ENCODE measurements at regions not wholly inside any gene's neighbourhood (a gene's known extent, or its start where the extent isn't known, plus 50 kb on each side); places are given as distances from the start of the nearest gene placed in this dataset.

DNA sequence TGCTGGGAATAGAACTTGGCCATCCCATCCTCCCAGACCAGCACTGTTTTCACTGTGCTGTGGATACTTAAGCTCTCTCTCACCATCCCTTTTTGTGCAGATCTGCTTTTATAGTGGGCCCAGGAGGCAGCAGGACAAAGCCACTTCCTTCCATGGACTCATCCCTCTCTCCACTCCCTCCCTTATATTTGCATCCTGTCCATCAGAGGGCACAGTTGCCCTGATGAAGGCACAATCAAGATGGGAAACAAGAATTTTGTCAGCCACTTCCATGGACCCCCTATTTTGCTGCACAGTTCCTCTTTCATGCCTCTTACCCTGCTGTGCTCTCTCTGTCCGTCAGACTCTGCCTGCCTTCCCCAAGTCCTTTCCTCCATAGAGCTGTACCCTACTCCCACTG lies 338.7 kb downstream of the HRH4 start:
- no peak for DNase-seq

DNA sequence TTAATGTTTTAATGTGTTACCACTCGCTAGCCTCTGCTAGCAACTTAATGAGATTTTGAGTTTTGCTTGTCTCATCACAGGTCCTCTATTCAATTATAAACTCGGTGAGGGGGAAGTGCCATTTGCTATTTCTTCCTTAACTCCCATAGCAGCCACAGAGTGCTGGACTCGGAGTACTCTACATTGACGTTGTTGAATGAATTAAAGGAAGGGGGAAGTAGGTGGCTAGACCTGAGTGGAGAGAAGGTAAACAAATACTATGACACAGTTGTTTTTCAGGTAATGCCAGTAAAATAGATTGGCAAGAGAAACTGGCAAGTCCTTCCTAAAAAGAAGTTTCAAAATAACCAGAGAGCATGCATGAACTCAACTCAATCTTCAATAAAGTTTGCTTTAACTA lies 339.3 kb downstream of the HRH4 start:
- no peak for DNase-seq

DNA sequence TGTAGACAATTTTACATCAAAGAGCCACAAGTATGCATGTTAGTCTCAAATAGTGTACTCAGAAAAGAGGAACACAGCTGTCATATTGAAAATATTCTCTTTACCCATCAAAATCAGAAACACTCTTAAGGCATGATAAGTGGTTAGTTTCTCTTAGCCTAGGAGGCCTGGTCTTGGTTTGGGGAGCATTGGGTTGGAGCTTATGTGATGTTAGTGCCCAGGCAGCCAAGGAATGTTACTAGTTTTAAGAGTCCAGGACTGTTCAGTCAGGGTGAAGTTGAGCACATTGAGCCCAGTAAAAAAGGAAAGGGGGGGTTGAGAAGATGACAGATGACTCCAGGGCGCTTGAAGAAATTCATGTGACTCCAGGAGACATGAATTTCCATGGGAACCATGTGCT lies 340.6 kb downstream of the HRH4 start:
- DNase-seq, result no peak

DNA sequence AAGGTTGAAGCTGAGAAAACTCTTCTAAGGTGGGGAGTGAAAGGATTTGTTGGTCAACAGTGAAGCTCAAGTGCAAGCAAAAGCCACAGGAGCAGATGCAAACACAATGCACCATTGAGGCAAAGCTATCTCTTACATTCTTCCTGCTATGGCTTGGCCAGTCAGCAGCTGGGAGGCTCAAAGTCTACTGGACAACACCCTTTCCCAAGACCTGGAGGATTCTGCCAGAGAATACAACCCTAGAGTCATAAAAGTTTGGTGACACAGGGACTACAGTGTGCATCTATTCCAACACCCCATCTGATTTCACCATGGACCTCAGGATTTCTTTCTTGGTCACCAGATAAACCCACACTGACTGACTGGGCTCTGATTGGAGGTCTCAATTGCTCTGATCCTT lies 342.0 kb downstream of the HRH4 start:
- no peak for DNase-seq

DNA sequence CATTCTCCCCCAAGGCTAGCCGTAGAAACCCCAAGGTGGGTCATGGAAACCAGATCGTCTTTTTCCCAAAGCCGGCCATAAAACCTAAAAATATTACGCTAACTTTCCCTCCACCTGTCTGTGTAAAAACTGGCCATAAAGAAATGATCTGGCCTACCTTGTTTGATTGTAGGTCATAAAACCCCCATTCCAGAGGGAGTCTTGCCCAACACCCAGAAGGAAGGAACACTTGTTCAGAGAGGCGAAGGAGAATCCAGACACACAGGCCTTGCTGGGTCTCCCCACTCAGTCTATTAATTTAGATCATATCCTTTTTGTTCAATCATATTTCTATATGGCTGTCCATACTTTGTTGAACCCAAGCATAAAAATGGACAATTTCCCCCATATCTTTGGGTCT lies 344.7 kb downstream of the HRH4 start:
- no peak for DNase-seq

DNA sequence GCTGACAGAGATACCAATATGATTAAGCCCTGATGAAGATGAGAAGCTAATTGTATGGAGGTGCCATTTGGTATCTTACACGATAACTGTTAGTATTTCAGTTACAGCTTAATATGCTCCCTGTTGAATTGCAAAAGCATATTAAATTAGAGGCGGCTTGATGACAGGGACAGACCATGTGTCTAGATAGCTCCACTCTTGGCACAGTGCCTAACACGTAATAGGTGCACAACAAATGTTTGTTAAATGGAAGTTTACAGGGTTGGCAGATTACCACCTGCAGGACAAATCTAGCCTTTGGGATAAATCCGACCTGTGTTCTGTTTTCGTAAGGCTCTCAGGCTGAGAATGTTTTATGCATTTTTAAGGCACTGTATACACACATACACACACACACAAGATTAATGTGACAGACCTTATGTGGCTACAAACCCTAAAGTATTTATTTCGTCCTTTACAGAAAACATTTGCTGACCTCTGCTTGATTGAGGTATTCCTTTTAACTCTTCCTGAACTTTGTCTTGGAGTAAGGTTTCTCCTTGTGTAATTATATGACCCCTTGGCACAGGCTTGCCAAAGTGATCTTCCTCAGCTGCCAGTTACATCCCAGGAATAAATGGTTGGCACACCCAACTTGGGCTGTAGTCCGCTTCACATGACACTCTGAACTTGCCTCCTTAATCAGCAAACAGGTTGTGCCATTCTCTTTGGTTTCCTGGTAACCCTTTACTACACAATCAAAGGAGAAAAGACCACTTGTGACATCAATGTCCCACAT lies 348.9 kb downstream of the HRH4 start:
- no peak for DNase-seq

DNA sequence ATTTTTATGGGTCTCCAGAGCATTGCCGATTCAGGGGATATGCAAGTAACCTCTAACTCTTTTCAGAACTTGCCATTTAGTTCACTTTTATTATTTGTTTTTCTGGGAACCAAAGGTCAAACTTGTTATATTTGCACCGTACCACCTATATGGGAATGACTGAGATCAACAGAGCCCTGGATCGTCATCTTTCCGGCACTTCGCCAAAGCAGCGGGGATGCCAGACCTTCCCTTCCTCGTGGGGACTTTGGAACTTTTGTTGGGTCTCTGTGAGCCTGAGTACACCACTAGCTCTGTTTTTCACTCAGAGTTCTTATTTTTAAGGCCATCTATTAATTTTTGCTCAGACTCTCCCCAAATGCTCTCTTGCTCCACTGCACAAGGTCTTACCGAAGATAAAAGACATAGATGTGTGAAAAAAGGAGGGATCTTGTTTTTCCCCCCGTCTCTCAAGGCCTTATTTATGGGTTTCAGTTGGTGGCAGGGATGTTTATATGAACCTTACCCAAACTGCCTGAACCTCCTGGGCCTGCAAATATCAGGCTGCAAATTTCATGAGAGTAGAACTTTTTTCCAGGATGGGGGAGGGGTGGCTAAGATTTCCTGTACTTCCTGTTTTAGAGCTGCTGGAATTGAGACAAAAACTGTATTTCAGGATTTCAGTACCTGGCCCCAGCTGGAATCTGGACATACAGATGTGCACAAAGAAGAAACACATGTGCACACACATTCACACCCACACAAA lies 350.3 kb downstream of the HRH4 start:
- no peak for DNase-seq

DNA sequence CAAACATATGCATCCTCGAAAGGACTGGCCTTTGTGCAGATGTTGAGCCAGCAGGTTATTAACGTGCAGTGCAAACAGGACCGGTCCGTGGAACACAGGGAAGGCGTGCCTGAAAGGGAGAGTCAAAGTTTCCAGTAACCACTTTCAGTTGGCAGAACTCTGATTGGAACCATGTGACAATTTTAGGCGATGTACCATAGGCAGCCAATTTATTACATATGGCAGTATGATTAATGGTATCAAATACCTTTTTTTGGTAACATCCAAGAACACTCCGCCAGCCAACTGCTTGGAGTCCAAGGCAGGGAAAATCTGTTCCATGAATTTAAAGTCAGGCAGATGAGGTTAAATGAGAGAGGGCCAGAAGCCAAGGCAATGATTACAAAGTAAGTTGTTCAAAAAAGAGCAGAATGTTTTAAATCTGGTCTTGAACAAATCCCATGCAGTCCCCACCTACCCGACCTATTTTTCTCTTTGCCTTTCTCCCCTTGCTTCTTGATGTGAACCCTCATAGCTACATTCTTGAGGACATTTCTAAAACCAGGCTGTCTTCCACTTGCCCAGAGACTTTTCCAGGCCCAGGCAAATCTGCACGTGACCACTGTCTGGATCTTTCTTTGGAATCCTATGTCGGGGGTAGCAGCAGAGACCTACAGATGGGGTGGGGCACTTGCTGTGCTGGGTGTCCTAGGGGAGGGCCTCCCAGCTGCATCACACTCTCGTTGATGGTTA lies 351.7 kb downstream of the HRH4 start:
- no peak for DNase-seq

DNA sequence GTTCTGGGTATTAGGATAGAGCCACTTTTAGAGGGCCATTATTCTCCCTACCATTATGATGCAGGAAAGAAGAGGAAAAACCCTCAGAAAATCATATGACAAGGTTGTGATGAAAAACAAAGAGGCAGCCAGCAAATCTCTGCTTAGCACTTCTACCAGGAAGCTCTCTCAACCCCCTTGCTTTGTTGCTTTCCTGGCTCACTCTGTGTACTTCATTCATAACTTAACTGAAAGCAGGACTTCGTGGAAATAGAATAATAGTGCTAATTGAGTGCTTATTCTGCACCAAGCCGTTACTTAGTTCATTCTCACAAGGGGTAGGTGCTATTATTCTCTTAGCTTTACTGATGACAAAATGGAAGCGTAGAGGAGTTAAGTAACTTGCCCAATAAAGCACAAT lies 354.1 kb downstream of the HRH4 start:
- no peak for DNase-seq

DNA sequence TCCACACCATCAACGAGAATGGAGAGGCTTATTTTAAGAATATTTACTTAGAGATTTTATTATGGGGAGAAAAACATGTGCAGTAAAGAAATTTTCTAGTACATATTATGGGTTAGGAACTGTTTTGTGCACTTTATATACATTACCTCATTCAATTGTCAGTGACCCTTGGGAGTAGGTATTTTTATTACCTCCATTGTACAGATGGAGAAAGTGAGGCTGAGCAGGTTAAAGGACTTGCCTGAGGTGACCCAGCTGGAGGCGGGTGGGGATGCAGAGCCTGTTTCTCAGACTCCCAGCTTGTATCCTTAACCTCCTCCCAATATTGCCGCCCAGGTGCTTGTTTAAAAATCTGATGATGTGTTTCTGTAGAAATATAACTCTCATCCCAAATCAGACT lies 356.7 kb downstream of the HRH4 start:
- DNase-seq, result no peak

DNA sequence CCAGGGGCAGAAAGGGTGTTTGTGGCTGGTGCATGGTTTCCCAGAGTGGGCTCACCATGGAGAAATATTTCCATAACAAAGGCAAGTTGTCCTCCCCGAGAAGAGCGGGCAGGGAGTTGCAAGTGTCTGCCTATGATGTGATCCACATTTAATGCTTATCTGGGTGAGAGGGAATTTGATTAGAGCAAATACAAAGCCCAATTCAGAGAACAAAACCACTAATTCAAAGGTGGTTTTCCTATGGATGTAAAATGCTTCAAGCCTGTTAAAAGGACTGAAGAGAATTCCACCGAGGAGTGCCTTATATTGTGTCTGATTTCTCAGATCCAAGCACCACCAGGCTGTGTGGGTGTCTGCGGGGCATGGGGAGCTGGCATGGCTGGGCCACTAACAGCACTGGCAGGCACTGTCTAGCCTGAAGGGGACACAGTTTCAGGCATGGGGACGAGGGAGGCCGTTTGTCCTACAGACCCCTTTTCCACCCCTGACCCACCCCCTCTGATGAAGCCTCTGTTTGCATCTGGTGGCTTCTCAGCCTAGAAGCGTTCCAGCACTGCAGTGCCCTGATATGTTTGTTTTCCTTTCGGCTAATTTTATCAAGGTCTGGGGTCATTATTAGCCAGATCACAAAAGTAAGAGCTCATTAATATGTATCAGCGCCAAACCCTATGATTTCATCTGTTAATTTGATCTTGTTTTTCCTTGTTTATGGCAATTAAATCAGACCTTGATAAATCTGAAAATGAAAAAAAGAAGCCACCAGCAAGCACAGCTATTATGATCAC lies 357.3 kb downstream of the HRH4 start:
- no peak for DNase-seq

DNA sequence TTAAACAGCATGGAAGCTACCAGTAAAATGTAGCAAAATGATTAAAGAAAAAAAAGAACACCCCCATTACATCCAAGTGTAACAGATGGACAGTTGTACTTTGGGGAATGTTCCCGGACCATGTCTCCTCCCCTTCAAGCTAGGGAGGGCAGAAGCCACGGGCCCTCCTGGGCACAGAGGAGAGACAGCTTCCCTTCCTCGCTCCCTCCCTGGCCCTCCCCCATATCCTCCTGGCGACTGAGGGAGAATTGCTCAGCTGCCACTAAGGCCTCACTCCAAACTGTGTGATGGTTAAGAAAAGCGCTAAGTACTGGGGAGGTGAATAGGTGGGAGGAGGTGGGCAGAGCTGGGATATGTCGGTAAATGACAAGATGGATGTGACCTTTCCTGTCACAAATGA lies 358.0 kb downstream of the HRH4 start:
- no peak for DNase-seq

DNA sequence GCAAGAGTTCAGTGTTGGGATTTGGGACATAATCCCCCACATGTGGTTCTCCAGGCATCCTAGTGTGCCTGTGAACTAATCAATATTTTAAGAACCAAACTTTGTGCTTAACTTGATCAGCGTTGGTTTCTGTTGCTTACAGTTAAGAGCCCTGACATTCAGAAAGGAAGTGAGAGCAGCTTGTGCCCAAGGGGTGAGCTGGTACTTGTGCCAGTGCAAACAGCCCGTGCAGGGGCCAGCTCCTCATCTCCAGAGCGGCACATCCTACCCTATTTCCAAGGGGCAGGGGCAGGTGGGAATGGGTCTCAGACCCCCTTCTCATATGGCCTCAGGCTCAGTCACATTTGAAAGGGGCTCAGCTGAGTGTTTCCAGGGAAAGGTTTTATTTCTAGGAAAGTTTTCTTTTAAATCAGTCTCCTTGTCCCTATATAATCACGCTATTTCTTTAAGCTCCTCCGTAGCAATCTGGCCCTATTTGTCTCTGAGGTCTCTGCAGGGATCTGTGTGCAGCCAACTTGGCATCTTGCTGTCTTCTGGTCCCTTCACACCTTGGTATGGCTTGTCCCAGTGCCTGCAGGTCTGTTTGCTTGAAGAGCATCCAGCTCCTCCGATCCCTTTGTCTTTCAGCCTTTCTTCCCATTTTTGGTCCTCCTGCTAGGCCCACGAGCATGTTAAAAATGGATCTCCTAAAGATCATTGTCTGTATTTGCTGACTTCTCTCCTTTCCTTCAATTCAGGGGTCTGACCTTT lies 358.9 kb downstream of the HRH4 start:
- DNase-seq, result no peak

DNA sequence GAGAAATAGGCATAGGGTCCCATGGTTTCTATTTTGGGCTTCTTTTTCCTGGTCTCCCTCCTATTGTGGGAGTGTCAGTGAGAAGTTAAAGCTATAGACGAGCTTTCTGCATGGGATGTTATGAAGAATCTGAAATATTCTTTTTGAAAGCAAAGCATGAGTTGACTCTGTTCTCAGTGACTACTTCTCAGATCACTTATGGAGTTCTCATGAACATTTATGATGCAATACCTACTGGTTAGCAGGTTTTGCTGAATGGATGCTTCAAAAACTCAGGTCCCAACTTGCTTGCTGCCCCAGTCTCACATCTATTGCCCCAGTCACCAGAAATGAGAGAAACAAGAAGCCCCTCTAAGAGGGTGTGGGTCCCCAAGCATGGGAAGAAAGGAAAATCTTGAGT lies 365.0 kb downstream of the HRH4 start:
- no peak for DNase-seq

DNA sequence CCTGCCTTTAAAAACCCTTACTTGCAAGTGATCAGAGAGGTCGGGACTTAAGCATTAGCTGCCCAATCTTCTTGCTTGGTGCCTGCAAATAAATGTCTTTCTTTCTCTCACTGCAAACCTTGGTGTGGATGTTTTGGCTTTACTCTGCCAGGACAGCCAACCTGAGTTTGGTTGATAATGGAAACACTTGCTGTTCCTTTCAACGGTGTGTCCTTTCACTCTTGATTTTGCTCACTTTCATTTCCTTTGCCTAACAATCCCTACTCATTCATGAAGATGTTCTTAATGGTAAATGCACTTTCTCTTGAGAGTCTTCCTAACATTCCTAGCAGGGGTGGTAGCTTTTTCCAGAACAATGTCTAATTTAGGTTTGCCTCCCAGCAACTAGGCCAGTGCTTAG lies 366.2 kb downstream of the HRH4 start:
- no peak for DNase-seq

DNA sequence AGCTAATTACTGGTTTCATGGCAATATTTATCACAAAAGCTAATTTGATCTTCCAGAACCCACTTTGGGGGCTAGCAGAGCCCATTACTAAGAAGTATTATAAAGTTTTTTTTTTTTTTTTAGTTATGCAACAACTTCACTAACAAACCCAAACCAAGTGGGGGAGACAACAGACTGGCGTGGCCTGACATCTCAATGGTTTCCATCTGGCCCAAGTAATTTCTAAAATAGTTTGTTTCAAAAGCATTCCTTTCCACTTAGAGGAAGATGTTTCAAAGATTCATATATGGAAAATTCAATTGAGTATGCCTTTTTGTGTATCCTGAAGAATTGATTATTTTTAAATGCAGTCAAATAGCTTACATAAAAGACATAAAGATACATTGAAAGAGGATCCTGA lies 367.1 kb downstream of the HRH4 start:
- no peak for DNase-seq

DNA sequence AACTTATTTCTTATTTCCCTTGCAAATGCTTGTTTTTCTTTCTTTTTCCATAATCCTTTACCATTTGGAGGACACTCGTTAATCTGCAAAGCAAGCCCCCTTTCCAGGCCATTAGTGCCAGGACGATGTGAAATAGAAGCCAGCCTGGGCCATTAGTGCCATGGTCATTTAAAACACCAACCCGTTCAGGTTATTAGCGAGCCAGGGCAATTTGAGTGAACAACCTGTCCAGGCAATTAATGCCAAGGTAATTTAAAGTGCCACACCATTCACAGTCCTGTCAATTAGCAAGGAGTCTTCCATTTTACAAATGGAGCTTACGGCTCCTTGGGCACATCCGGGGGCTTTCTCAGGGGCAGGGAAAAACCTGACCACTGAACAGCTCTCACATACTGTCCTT lies 370.6 kb downstream of the HRH4 start:
- DNase-seq, result no peak

DNA sequence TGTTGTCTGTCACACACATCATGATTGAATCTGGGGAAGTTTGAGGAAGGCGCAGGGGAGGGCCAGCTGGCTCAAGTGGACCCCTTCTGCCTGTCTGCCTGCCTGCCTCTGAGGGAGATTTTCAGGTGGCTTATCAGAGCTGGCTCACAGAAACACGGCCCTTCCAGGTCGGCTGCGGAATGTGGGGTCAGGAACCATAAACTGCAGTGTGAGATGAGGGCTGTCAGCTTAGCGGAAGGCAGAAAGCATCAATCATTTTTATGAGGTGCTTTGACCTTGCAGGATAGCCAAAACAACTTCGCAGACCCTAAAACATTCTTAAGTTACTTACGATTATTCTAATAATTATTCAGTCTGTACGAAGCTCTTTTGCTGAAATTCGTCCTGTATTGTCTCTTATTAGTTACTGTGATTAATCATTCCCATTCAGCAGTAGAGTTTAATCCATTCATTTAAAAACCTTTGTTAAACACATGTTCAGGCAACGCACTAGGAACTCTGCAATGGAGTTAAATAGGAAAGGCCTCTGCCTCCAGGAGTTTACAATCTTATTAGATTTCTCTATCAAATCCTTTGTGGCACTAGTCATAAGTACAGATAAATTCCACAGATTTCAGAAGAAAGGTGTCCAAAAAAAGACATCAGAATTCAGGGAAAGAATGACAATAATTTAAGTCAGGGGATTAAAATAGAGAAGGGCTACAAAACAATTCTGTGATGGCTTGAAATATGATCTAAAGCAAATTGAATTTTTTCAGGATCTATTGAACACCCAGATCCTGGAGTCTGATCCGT lies 371.6 kb downstream of the HRH4 start:
- DNase-seq, result no peak

DNA sequence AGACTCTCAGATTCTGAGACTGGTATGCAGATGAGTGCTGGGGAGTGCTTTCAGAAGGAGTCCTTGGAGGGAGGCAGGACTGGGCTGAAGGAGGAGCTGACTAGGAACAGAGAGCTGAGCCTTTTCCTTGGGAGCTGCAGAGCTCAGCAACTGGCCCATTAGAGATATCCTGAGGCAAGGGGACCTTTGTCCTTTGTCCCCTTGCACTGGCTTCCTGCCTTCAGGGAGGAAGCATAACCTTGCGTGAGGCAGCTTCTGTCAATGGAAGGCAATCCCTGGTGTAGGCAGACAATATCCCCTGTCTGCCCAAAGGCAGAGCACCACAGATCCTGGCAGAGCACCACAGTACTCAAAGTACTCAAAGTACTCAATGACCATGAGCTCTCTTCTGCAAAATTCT lies 375.3 kb downstream of the HRH4 start:
- no peak for DNase-seq

DNA sequence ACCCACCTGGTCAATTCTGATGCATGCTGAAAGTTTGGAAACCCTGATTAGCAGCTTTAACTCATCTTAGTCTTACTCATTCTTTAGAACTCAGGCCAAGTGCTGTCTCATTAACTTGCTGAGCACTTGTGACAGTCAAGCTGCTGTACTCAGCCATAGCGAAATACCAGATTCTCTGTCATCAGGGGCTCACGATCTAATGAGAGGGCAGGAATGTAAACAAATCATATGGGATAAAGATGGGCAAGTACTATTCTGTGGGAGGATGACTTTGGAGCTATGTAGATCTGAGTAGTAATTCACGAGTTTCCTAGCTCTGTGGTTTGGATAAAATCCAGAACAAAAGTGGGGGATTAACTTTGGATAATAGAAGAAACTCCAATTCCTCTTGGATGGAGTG lies 376.6 kb downstream of the HRH4 start:
- DNase-seq, result no peak

DNA sequence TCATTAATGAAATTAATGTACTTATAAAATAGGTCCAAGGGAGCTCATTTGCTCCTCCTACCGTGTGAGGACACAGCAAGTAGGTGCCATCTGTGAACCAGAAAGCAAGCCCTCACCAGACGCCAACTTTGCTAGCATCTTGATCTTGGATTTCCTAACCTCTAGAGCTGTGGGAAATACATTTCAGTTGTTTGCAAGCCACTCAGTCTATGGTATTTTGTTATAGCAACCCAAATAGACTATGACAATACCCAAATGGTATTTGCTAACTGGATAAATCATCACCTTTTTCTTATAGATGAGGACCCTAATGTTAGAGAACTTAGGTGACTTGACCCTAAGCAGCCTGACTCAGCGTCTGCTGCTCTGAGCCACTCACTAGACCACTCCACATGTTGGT lies 379.6 kb downstream of the HRH4 start:
- DNase-seq, result no peak

DNA sequence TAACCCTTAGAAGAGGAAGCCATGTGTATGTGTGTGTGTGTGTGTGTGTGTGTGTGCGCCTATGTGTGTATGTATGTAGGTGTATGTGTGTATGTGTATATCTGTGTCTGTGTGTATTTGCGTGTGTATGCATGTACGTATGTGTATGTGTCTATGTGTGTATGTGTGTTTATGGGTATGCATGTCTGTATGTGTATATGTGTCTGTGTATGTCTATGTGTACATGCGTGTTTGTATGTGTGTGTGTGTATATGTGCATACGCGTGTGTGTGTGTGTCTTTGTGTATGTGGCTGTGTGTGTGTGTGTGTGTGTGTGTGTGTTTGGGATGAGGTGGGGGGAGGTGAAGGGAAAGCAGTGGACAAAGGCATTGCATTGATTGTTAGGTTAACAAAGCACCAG lies 380.2 kb downstream of the HRH4 start:
- no peak for DNase-seq

Data from activated CD4-positive, alpha-beta T cell treated with anti-CD3 and anti-CD28 coated beads, Interleukin-10, Interleukin-2, amounts not matched to agents 100 ng/mL and 50 ng/mL, durations not matched to agents 16 hours and 8 hours (primary cell).